Stimulated activated CD8-positive, alpha-beta memory T cell treated with anti-CD3 and anti-CD28 coated beads, Interleukin-7, amount 100 ng/mL, for 4 hours (primary cell): ENCODE measurements at regions not wholly inside any gene's neighbourhood (a gene's known extent, or its start where the extent isn't known, plus 50 kb on each side); places are given as distances from the start of the nearest gene placed in this dataset.

ENCODE experiments used
- DNase-seq, 2 donors: peaks; one replicate each; pipeline ENCODE4 v3.0.0-alpha.2; 2020; ENCODE audit warnings: low read depth in 2 of 2

GRCh38 chr16:13552062-13552959 lies 367.6 kb upstream of the ERCC4 start:
- no peak for DNase-seq

- DNase-seq: no peak
Measured at GRCh38 chr16:13552960-13553257, 367.0 kb upstream of the ERCC4 start.

- DNase-seq: no peak
Measured at GRCh38 chr16:13553453-13553985, 366.4 kb upstream of the ERCC4 start.

- no peak for DNase-seq
Measured at GRCh38 chr16:13554005-13554404, 365.9 kb upstream of the ERCC4 start.

GRCh38 chr16:13554643-13555042 lies 365.3 kb upstream of the ERCC4 start:
- no peak for DNase-seq

- DNase-seq: no peak
Measured at GRCh38 chr16:13557418-13557817, 362.5 kb upstream of the ERCC4 start.

GRCh38 chr16:13558752-13559151 lies 361.2 kb upstream of the ERCC4 start:
- no peak for DNase-seq

GRCh38 chr16:13559624-13560023 lies 360.3 kb upstream of the ERCC4 start:
- no peak for DNase-seq

- no peak for DNase-seq
Measured at GRCh38 chr16:13560151-13560550, 359.8 kb upstream of the ERCC4 start.

- DNase-seq: no peak
Measured at GRCh38 chr16:13561291-13562070, 358.5 kb upstream of the ERCC4 start.

- DNase-seq: no peak
Measured at GRCh38 chr16:13568803-13569202, 351.2 kb upstream of the ERCC4 start.

GRCh38 chr16:13569986-13570385 lies 350.0 kb upstream of the ERCC4 start:
- DNase-seq: no peak

GRCh38 chr16:13571036-13571435 lies 348.9 kb upstream of the ERCC4 start:
- no peak for DNase-seq

GRCh38 chr16:13573903-13574302 lies 346.1 kb upstream of the ERCC4 start:
- no peak for DNase-seq

GRCh38 chr16:13586051-13586450 lies 333.9 kb upstream of the ERCC4 start:
- DNase-seq: no peak

- no peak for DNase-seq
Measured at GRCh38 chr16:13587181-13587580, 332.8 kb upstream of the ERCC4 start.

GRCh38 chr16:13594823-13595222 lies 325.1 kb upstream of the ERCC4 start:
- DNase-seq: no peak

- no peak for DNase-seq
Measured at GRCh38 chr16:13606804-13607203, 313.1 kb upstream of the ERCC4 start.

- no peak for DNase-seq
Measured at GRCh38 chr16:13607289-13607688, 312.7 kb upstream of the ERCC4 start.

- DNase-seq: no peak
Measured at GRCh38 chr16:13611596-13611995, 308.4 kb upstream of the ERCC4 start.

GRCh38 chr16:13612623-13613022 lies 307.3 kb upstream of the ERCC4 start:
- no peak for DNase-seq

GRCh38 chr16:13613165-13613564 lies 306.8 kb upstream of the ERCC4 start:
- DNase-seq: no peak

GRCh38 chr16:13621639-13622038 lies 298.3 kb upstream of the ERCC4 start:
- no peak for DNase-seq
